HG02885 (cell line): ENCODE measurements at regions not wholly inside any gene's neighbourhood (a gene's known extent, or its start where the extent isn't known, plus 50 kb on each side); places are given as distances from the start of the nearest gene placed in this dataset.
"Not testable (repeated sequence)": the region's sequence is repeated elsewhere in the genome, so short reads cannot be mapped to it uniquely, and the experiment has no call there.

Source experiments
- ATAC-seq: cut with Tn5 transposase; IDR thresholded peaks from one replicate; pipeline ENCODE4 v1.9.1; 2021; ENCODE audit warnings: mild to moderate bottlenecking; ENCODE audit not compliant: unreplicated experiment, poor library complexity

- no peak for ATAC-seq
Observed at GRCh38 chr1:98172022-98172421, 251.2 kb upstream of the DPYD start.

- no peak for ATAC-seq
Observed at GRCh38 chr1:98164509-98164908, 243.7 kb upstream of the DPYD start.

- no peak for ATAC-seq
Observed at GRCh38 chr1:98157524-98158313, 236.9 kb upstream of the DPYD start.

DNA sequence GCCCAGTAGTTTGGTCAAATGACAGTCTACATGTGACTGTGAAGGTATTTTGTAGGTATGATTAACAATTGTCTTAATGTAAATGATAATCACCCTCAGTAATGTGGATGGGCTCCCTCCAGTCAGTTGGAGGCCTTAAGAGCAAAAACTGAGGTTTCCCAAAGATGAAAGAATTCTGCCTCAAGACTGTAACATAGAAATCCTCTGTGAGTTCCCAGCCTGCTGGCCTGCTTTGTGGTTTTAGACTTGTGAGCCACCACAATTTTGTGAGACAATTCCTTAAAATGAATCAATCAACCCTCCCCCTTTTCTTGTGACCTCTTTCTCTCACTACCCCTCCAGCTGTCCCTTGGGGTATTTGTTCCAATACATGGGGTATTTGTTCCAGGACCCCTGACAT is 226.4 kb upstream of the DPYD start:
- no peak for ATAC-seq

DNA sequence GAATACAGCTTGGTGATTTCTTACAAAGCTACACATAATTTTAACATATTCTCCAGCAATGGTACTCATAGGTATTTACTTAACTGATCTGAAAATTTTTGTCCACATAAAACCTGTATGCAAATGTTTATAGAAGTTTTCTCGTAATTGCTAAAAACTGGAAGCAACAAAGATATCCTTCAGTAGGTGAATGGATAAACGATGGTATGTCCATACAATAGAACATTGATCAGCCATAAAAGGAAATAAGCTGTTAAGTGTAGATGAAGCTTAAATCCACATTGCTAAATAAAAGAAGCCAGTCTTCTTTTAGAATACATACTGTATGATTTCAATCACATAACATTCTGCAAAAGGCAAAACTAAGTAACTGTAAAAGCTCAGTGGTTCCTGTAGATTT is 224.8 kb upstream of the DPYD start:
- ATAC-seq = no peak

GRCh38 chr1:98143403-98143802 is 222.6 kb upstream of the DPYD start:
- peak; percentile 68 for ATAC-seq

- ATAC-seq = no peak
Observed at GRCh38 chr1:98133131-98133530, 212.3 kb upstream of the DPYD start.

DNA sequence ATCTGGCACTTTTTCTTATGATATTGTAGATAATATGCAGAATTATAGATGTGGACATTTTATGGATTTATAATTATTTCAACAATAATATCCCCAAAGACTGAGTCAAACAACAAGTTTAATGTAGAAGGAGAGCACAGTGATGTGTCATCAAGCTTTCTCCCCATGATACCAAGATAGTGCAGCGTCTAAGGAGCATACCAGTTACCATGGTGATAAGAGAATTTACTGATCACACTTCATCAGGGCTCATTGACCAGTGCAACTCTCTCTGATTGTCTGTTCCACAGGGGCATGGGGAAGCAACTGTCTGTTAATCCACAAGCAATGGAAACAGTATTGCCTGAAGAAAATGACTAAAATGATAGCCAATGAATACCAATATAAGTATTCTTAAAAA is 209.6 kb upstream of the DPYD start:
- no peak for ATAC-seq

DNA sequence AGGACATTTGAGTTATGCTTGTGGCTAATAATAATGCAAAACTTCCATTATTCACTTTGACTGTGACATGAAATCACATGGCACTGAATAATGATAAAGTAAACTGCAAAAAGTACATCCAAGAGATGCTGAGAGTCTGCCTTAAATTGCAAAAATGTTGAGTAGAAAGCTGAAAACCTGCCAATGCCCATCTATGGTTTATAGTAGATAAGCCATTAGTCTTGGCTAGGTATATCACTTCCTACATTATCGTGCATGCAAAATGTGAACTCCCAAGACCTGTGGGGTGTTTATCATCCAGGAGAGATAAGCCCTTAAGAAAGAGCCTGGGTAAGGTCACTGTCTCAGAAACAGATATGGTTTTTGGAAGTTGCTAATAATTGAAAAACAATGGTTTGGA is 208.7 kb upstream of the DPYD start:
- ATAC-seq = no peak

DNA sequence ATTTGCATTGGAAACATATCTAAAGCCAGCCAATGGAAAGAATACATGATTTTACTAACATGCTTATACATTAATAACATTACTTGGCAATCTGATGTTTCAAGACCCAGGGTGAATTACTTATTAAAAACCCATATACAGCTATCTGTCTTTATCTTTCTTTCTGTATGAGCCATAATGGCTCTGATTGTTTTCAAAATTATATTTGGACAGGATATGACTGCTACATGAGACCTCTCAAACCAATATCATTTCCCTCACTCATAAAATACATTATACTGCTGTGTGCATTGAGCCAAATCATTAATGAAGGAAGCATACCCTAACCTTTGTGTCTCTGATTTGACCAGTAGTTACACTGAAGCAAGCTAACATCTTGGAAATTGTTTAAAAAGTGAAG is 205.9 kb upstream of the DPYD start:
- no peak for ATAC-seq

DNA sequence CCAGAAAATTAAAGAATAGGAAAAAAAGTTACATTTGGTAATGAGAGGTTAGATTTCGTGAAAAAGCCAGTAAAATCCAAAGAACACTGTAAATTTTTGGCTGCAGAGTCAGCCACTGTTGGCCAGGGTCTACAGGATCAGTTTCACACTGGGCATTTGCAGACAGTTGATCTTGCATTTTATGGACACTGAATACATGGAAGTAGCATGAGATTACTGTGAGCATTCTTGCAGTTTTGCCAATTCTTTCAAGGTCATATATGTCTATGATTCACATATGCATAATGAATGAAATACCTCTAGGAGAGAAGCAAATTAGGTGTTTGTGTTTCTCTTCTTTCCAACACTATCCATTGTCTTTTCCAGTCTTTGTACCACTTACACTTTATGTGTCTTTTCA is 200.8 kb upstream of the DPYD start:
- ATAC-seq = no peak

DNA sequence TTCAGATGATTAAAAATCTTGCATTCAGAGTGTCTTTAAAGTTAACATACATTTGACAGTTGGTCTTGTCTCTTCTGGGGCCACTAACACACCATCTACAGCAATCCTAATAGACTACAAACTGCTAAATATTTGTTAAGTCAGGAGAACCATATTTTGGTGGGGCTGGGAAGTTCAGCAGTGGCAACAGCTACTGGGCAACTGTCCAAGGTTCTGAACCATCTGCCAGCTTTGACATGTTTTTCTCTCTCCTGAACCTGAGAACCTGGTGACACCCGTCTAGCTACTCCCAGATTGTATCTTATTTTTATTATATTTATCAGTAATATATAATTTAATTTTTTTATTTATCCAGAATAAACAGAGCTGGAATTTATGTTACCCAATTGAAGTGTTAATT is 199.0 kb upstream of the DPYD start:
- no peak for ATAC-seq

GRCh38 chr1:98113811-98114210 is 193.0 kb upstream of the DPYD start:
- no peak for ATAC-seq

- no peak for ATAC-seq
Observed at GRCh38 chr1:98112626-98113025, 191.8 kb upstream of the DPYD start.

- no peak for ATAC-seq
Observed at GRCh38 chr1:98110674-98111073, 189.8 kb upstream of the DPYD start.

GRCh38 chr1:98108378-98108777 is 187.5 kb upstream of the DPYD start:
- ATAC-seq = not testable (repeated sequence)

GRCh38 chr1:98107256-98107655 is 186.4 kb upstream of the DPYD start:
- no peak for ATAC-seq

DNA sequence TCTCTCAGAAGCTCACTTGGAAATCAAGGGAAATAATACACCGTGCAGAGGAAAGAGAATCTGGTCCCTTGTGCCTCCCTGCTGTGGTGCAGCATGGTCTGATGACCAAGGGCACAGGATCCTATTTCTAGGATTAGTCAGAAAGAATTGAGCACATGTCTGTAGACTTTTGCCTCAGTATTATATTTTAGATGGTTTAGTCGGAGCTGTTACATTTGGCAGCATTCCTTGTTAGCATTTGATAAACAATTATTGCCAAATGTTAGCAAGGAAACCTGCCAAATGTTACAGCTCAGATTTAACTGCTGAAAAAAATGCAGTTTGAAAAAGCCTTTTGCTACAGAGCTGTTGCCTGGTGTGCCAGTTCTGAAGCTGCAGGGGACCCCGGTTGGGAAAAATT is 183.5 kb upstream of the DPYD start:
- no peak for ATAC-seq

DNA sequence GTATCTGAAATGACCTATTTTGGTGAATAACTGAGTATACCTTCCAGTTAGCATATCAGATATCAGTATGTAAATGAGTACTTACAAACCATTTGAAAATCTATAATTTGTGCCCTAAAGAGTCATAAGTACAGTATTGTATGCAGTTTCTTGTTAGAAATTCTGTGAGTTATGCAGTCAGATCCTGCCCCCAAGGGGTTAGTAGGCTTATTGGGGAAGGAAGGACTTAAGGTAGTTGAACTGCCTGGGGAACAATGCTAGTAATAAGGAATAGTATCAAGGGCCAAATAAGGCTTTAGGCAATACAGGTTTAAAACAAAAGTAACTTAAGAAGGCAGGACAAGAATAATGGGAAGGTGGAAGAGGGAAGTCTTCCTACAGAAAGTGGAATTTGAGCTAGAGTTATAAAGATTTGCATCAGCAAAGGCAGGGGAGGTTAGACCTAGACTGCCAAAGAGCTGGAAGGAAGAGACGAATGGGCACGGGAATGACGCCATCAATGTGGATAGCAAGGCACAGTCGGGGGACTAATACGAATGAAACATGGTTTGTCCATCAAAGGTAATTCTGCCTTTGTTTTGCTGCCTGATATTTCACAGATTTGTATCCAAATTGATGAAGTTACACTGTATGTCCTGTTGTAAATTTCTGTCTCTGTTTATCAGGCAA is 182.9 kb upstream of the DPYD start:
- no peak for ATAC-seq

DNA sequence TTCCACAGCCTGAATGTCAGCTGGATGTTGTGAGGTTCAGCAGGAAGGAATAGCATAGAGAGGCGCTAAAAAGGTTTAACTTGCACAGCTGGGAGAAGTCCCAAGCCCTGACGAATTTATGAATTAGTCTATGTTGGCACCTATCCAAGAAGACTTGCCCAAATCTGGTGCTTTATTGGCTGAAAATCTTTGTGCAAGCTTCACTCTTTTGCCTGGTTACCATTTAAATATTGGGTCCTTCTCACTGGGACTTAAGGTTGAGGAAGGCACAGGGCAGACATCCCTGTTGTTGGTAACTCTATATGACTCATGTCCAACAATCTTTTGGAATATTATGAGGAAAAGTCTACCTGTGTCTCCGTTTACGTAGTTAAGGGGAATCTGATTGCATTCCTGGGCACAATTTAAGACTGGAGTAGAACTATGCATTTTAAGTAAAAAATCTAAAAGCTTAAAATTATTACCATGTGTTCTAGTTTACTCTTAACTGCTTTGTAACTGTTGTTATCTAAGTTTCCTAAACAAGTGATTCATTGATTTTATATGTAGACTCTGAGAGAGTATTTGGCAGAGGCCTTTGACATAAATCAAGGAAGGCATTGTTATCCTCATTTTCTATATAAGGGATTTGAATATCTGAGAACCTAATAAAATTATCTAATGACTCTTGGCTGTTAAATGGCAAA is 181.7 kb upstream of the DPYD start:
- ATAC-seq = no peak

DNA sequence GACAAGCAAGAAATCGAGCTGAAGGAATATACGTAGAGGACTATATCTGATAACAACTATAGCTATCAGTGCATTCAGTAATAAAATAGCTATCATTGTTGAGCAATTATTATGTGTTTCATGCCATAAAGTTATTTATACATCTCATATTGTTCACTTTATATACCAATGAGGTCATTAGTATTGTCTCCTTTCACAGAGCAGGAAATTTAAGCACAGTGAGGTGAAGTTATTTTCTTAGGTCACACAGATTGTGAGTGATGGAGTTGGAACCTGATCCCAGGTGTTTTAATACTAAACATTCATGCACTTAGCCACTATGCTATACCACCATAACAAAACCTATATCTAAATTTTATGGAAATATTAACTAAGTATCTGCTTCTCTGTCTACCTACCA is 180.5 kb upstream of the DPYD start:
- no peak for ATAC-seq

DNA sequence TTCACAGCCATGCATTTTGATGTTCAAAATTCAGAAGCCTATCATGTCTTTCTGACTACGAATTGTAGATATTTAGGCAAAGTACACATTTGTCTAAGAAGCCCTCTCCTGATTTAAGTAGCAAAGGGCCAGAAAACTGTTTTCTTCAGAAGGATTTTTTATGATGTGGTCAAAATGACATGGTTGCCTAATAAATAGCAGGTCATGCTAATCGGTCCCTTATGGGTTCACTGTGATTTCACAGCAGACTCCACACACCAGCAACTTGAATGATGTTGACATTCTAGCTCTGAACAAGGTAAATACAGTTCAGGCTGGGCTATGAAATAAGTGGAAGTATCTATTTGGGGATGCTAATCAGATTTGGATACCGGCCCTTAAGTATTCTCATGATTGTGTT is 178.7 kb upstream of the DPYD start:
- ATAC-seq = no peak
